HG03025 (cell line): ENCODE measurements at regions not wholly inside any gene's neighbourhood (a gene's known extent, or its start where the extent isn't known, plus 50 kb on each side); places are given as distances from the start of the nearest gene placed in this dataset.

Experiments used
- ATAC-seq: cut with Tn5 transposase; IDR thresholded peaks from one replicate; pipeline ENCODE4 v1.9.1; 2021; ENCODE audit warnings: mild to moderate bottlenecking, moderate library complexity; ENCODE audit not compliant: unreplicated experiment, low FRiP score

GRCh38 chr11:15793043-15793996, 563.0 kb downstream of the SOX6 start:
- no peak for ATAC-seq

- ATAC-seq: no peak
Observed at GRCh38 chr11:15794361-15795150, 561.8 kb downstream of the SOX6 start.

GRCh38 chr11:15795378-15795777, 561.0 kb downstream of the SOX6 start:
- no peak for ATAC-seq

GRCh38 chr11:15800111-15800800, 556.1 kb downstream of the SOX6 start:
- ATAC-seq: no peak

- no peak for ATAC-seq
Observed at GRCh38 chr11:15801126-15801525, 555.2 kb downstream of the SOX6 start.

- ATAC-seq: no peak
Observed at GRCh38 chr11:15801616-15802015, 554.7 kb downstream of the SOX6 start.

- no peak for ATAC-seq
Observed at GRCh38 chr11:15805726-15806125, 550.6 kb downstream of the SOX6 start.

- no peak for ATAC-seq
Observed at GRCh38 chr11:15806217-15806616, 550.1 kb downstream of the SOX6 start.

GRCh38 chr11:15807827-15808226, 548.5 kb downstream of the SOX6 start:
- no peak for ATAC-seq

GRCh38 chr11:15810082-15810481, 546.3 kb downstream of the SOX6 start:
- no peak for ATAC-seq

- ATAC-seq: no peak
Observed at GRCh38 chr11:15810525-15810924, 545.8 kb downstream of the SOX6 start.

GRCh38 chr11:15815246-15816195, 540.8 kb downstream of the SOX6 start:
- ATAC-seq: no peak

- no peak for ATAC-seq
Observed at GRCh38 chr11:15816260-15816871, 540.0 kb downstream of the SOX6 start.

GRCh38 chr11:15817001-15817400, 539.3 kb downstream of the SOX6 start:
- ATAC-seq: no peak

GRCh38 chr11:15818132-15818842, 538.1 kb downstream of the SOX6 start:
- no peak for ATAC-seq

GRCh38 chr11:15819679-15820286, 536.6 kb downstream of the SOX6 start:
- ATAC-seq: peak; percentile 74

- no peak for ATAC-seq
Observed at GRCh38 chr11:15821451-15821850, 534.9 kb downstream of the SOX6 start.

- ATAC-seq: no peak
Observed at GRCh38 chr11:15824060-15824459, 532.3 kb downstream of the SOX6 start.
